Endodermal cell (in vitro differentiated cells): ENCODE measurements at regions not wholly inside any gene's neighbourhood (a gene's known extent, or its start where the extent isn't known, plus 50 kb on each side); places are given as distances from the start of the nearest gene placed in this dataset.

Source experiments
- DNase-seq: peaks from one replicate; pipeline ENCODE4 v3.0.0-alpha.2; 2017
- H3K27ac ChIP-seq: 2 replicates; pipeline ENCODE4 v1.5.1; 2013; ENCODE audit warnings: mild to moderate bottlenecking, low read depth, low read length, moderate library complexity
- H3K27me3 ChIP-seq: 2 replicates; pipeline ENCODE4 v1.6.1; 2013; ENCODE audit warnings: mild to moderate bottlenecking, low read length, moderate library complexity; ENCODE audit not compliant: insufficient read depth, control insufficient read depth, poor library complexity, severe bottlenecking
- H3K36me3 ChIP-seq: 2 replicates; pipeline ENCODE4 v1.7.0; 2013; ENCODE audit warnings: mild to moderate bottlenecking, low read length, moderate library complexity; ENCODE audit not compliant: control insufficient read depth, insufficient read depth
- H3K4me1 ChIP-seq: one replicate; pipeline ENCODE4 v1.7.0; 2013; ENCODE audit warnings: low read length; ENCODE audit not compliant: control insufficient read depth, insufficient read depth
- H3K4me3 ChIP-seq: 2 replicates; pipeline ENCODE4 v1.5.1; 2013; ENCODE audit warnings: mild to moderate bottlenecking, low read length, moderate library complexity
- H3K9ac ChIP-seq: 2 replicates; pipeline ENCODE4 v1.6.1; 2013; ENCODE audit warnings: mild to moderate bottlenecking, low read length, moderate library complexity; ENCODE audit not compliant: poor library complexity, severe bottlenecking; ENCODE audit errors: extremely low read depth
- H3K9me3 ChIP-seq: 2 replicates; pipeline ENCODE4 v1.6.1; 2013; ENCODE audit warnings: mild to moderate bottlenecking, low read length, moderate library complexity; ENCODE audit not compliant: control insufficient read depth
- H3K27ac Mint-ChIP-seq: 2 replicates; pipeline ENCODE4 v1.8.0; 2020; ENCODE audit warnings: mixed read lengths
- H3K27me3 Mint-ChIP-seq: 2 replicates; pipeline ENCODE4 v1.8.0; 2021; ENCODE audit warnings: mild to moderate bottlenecking, mixed read lengths; ENCODE audit not compliant: insufficient read depth
- H3K36me3 Mint-ChIP-seq: 2 replicates; pipeline ENCODE4 v1.8.0; 2020; ENCODE audit warnings: low read depth, mixed read lengths
- H3K4me1 Mint-ChIP-seq: 2 replicates; pipeline ENCODE4 v1.8.0; 2020; ENCODE audit warnings: mixed read lengths
- H3K4me3 Mint-ChIP-seq: 2 replicates; pipeline ENCODE4 v1.8.0; 2020; ENCODE audit warnings: mild to moderate bottlenecking, moderate library complexity, mixed read lengths
- H3K9me3 Mint-ChIP-seq: 2 replicates; pipeline ENCODE4 v1.8.0; 2020; ENCODE audit warnings: mild to moderate bottlenecking, mixed read lengths
- WGBS, 2 experiments: methylation state at CpG; one replicate each; pipeline versions ENCODE4 v1.1.5 to v1.1.7; 2013; ENCODE audit warnings: missing lambda C conversion rate in 2 of 2, mixed read lengths in 1 of 2; ENCODE audit not compliant: insufficient coverage in 1 of 2, insufficient read length in 1 of 2; 5-methylcytosine and 5-hydroxymethylcytosine counted together
- TF ChIP-seq, protein P1 (sequence below): fragments of 200-600 bp; sonication (generic); conservative IDR thresholded peaks from 2 replicates; pipeline ENCODE4 v1.5.0; 2021; ENCODE audit warnings: antibody characterized with exemption, mild to moderate bottlenecking

GRCh38 chr20:12925863-12926793 is 82.6 kb upstream of the SPTLC3 start:
- no peaks in the 10 kb centered on the region for H3K27me3 Mint-ChIP-seq
- Histone ChIP-seq H3K36me3 (no peaks in the 10 kb centered on the region), H3K27me3 (no peaks in the 10 kb centered on the region), H3K4me3 (no peak overlapping the region), H3K27ac (no peak overlapping the region), H3K9ac (no peak overlapping the region), H3K4me1 (peaks cover 17% of the 10 kb centered on the region), H3K9me3 (no peaks in the 10 kb centered on the region)
- peaks cover 18% of the 10 kb centered on the region for H3K9me3 Mint-ChIP-seq
- H3K27ac Mint-ChIP-seq, result peak overlapping the region; percentile 4
- H3K4me1 Mint-ChIP-seq, result peaks cover 33% of the 10 kb centered on the region
- no peak overlapping the region for H3K4me3 Mint-ChIP-seq
- TF ChIP-seq, protein P1, sequence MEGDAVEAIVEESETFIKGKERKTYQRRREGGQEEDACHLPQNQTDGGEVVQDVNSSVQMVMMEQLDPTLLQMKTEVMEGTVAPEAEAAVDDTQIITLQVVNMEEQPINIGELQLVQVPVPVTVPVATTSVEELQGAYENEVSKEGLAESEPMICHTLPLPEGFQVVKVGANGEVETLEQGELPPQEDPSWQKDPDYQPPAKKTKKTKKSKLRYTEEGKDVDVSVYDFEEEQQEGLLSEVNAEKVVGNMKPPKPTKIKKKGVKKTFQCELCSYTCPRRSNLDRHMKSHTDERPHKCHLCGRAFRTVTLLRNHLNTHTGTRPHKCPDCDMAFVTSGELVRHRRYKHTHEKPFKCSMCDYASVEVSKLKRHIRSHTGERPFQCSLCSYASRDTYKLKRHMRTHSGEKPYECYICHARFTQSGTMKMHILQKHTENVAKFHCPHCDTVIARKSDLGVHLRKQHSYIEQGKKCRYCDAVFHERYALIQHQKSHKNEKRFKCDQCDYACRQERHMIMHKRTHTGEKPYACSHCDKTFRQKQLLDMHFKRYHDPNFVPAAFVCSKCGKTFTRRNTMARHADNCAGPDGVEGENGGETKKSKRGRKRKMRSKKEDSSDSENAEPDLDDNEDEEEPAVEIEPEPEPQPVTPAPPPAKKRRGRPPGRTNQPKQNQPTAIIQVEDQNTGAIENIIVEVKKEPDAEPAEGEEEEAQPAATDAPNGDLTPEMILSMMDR, result no peak
- WGBS, 2 experiments, result 75 to 80% methylated on average over 7 to 8 of the region's 9 CpGs
- H3K36me3 Mint-ChIP-seq, result peaks cover 3% of the 10 kb centered on the region
- DNase-seq, result no peak

GRCh38 chr20:12927489-12927888 is 81.3 kb upstream of the SPTLC3 start:
- Mint-ChIP-seq H3K36me3 (no peaks in the 10 kb centered on the region), H3K4me1 (peaks cover 33% of the 10 kb centered on the region), H3K9me3 (peaks cover 7% of the 10 kb centered on the region), H3K27ac (no peak overlapping the region), H3K27me3 (no peaks in the 10 kb centered on the region), H3K4me3 (no peak overlapping the region)
- TF ChIP-seq, protein P1, result no peak
- no peak for DNase-seq
- Histone ChIP-seq H3K27ac (no peak overlapping the region), H3K4me3 (no peak overlapping the region), H3K9me3 (no peaks in the 10 kb centered on the region), H3K9ac (no peak overlapping the region), H3K4me1 (peaks cover 17% of the 10 kb centered on the region), H3K36me3 (no peaks in the 10 kb centered on the region), H3K27me3 (no peaks in the 10 kb centered on the region)
- WGBS, 2 experiments, result 87 to 90% methylated on average over 5 of the region's 5 CpGs

DNA sequence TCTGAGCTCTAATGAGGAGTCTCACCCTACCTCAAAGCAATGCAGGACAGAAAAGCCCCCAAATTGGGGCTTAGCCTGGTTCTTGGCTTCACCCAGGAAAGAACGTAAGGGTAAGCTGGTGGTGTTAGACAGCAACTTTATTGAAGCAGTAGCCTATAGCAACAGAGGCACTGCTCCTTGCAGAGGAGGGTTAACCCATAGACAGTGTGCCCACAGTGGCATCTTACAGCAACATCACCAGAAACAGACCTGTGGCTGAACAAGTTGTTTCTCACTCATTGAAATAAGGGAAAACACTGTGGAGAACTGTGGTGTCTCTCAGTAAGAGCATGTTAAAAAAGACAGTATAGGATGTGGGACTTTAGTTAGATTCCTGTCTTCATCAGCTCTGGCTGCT is 80.4 kb upstream of the SPTLC3 start:
- no peak for DNase-seq
- no peak overlapping the region for H3K27ac Mint-ChIP-seq
- Histone ChIP-seq H3K27me3 (no peaks in the 10 kb centered on the region), H3K27ac (no peak overlapping the region), H3K9me3 (no peaks in the 10 kb centered on the region), H3K4me1 (peaks cover 17% of the 10 kb centered on the region), H3K4me3 (no peak overlapping the region), H3K9ac (no peak overlapping the region), H3K36me3 (no peaks in the 10 kb centered on the region)
- H3K4me1 Mint-ChIP-seq, result peaks cover 33% of the 10 kb centered on the region
- no peaks in the 10 kb centered on the region for H3K9me3 Mint-ChIP-seq
- no peaks in the 10 kb centered on the region for H3K27me3 Mint-ChIP-seq
- H3K4me3 Mint-ChIP-seq, result no peak overlapping the region
- H3K36me3 Mint-ChIP-seq, result no peaks in the 10 kb centered on the region
- TF ChIP-seq, protein P1, result no peak
- 71 to 89% methylated on average over 1 of the region's 1 CpG for WGBS, 2 experiments
